ENCODE measurements at regions not wholly inside any gene's neighbourhood (a gene's known extent, or its start where the extent isn't known, plus 50 kb on each side); places are given as distances from the start of the nearest gene placed in this dataset.

DNA sequence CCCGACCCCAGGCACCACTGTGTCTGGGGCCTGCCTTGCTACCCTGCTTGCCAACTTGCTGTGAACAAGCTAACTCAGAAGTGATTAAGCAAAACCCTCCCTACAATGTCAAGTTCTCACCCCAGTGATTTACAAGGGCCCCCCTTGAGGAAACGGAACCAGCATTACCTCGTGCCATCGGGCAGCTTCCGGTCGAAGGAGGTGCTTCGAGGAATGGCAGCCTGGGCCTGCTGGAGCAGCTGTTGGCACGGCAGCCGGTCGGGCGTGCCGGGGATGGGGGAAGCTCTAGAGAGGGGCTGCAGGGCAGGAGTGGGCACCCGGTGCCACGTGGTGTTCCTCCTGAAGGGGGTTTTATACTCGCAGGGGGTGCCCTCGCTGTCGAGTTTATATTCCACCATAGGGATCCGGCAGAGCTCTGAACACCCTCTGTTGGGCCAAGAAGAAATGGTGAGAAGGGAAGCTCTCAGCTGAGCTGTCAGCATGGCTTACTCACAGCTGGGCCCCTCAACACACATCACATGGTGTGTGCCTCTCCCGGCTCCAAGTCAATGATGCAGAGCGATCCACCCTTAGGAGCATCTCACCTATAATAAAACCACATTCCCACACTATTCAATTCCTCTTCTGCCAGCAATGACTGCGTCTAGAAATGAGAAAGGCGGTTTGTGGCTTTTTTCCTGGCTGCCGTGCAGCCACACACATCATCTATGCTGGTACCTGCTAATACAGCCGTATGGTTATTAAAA is 184.4 kb downstream of the SIPA1L2 start:
- DNase-seq (ENCODE audit: low read depth in 2 of 2): no peak

DNA sequence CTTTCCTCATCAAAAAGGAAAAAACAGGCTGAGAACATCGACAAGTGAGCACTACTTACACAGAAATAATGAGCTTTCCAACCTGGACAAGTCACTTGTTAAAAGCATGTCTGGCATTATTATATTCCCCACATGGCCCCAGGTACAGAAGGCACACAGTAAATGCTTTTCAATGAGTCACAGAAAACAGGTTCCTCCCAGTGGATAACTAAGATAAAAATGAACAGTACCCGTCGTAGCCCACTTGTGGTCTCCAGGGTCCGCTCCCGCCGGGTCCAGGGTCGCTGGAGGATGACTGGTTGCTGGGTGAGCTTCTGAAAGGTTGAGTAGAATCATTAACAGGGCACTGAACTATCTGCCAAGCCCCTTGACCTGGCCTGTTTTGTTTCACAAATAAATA is 186.6 kb downstream of the SIPA1L2 start:
- DNase-seq (ENCODE audit: low read depth in 2 of 2): no peak

DNA sequence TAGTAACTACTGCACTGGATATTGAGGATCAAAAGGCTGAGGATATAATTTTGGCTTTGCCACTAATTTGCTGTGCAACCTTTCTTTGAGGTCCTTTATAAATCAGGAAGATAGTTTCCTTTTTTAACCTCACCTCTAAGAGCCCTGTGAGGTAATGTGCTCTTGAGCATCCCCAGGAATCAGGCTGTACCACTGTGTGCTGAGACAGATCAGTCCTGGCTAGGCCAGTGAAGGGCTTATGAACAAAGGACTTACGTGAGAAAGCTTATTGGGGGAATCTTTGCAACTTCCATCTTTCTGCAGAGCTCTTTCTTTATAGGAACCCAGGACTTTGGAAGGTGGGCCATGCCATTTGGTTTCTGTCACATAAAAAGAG is 188.9 kb downstream of the SIPA1L2 start:
- DNase-seq (ENCODE audit: low read depth in 2 of 2): no peak

DNA sequence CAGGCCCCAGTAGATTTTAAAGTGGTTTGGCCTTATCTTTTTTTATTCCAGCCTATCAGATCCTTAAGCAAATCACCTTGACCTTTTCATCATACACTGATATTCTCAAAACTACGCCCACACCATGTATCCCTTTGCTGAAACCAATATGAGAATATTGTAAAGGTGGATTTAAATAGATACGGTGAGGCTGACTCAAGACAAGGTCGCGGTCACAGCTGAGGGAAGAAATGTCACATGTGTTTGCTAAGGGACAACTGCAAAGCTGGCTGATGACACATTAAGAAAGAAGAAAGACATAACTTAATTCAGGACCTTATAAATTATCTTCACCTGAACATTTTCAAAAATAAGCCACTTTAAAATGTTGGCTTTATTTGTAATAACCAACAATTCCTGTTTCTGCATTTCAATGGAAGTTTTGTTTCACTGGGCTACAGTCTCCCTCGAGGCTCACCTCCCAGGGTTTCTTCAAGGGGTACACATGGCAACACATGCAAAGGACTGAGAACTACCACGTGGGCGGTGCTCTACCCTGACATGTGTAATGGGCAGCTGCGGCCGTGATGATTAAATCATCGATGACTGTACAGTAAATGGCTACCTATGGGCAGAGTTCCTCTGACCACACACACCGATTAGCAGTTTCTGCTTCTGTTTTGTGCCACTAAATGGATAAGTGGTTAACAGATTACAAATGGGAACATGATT is 189.5 kb downstream of the SIPA1L2 start:
- DNase-seq (ENCODE audit: low read depth in 2 of 2): no peak

DNA sequence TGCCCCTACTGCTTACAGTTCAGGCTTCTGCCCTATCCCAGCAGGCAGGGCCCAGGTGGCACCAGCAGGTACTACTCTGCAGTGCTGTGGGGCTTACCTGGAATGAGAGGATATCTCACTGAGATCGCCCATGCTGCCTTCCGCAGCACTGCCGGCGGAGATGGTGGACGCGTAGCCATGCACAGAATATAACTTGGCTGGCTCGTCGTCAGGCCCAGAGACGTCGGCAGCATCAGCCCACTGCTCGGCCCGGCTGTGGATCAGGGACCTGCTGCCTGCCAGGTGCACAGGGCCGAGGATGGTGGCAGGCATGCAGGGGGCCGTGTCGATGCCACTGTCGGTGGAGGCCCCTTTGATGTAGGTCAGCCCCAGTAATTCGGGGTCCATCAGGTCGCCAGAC is 190.9 kb downstream of the SIPA1L2 start:
- no peak for DNase-seq (ENCODE audit: low read depth in 2 of 2)

DNA sequence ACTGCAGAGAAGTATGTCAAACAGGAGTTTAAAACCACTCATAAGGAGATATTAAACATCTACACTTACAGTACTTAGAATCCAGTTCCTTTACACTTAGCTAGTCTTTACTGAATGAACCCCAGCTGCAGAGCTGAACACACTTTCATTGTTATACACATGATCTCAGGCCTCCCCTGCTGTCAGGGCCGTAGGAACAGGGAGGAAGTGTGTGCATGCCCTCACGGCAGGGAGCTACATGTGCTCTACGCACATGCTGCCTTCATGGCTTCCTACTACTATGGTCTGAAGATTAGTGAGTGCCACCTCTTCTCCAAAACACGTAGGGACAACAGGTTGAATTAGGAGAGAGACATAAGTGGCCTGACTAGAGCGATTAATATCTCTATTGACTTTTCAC is 191.5 kb downstream of the SIPA1L2 start:
- DNase-seq (ENCODE audit: low read depth in 2 of 2): no peak

DNA sequence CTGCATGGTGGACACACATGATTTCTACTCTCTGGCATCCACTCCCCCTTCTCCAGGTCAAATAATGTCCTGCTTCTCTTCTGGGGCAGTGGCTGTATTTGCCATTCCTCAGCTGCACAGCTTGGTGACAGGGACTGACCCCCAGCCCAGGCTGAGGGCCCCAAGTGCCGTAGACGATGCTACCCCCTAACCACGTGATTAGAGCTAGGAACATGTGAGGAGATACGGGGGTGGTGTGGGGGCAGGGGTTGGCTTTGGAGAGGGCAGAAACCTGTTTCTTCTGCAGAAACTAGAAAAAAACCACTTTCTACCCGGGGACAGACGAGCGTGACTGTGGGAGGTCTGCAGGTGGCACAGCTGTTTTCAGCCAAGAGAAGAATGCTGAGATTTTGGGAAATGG is 192.4 kb downstream of the SIPA1L2 start:
- no peak for DNase-seq (ENCODE audit: low read depth in 2 of 2)

DNA sequence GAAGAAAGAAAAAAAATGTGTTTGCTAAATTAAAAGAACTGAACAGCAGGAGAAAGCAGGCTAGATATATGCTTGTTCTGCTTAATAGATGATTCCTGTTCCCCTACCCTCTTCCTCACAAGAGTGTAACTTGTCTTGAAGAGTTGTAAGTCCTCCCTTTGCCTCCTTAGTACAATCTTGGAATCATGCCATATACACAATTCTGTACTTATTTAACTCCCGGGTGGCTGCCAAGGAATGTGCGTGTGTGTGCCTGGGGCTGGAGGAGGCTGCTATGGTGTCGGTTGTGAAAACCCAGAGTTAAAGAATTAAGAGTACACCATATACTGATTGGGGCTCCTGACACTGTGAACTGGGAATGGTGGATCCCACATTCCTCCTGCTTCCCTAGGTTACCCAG is 194.2 kb downstream of the SIPA1L2 start:
- DNase-seq (ENCODE audit: low read depth in 2 of 2): no peak

DNA sequence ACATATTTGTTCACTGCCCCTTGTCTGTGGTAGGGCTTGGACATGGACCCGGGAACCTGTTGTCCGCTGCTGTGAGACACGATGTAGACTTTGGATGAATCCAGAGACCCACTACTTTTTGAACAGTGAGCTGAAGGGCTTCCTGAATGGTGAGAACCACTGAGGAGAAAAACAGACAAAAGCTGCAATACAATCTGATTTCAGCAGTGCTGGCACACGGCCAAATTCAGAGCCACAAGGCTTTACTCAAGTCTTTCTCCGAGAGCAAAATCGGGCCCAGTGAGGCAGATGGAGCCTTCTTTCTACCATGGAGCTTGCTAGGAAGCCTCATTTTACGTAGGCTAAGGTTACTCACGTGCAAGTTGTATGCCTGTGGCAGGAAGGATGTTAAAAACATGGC is 197.6 kb downstream of the SIPA1L2 start:
- DNase-seq (ENCODE audit: low read depth in 2 of 2): no peak

DNA sequence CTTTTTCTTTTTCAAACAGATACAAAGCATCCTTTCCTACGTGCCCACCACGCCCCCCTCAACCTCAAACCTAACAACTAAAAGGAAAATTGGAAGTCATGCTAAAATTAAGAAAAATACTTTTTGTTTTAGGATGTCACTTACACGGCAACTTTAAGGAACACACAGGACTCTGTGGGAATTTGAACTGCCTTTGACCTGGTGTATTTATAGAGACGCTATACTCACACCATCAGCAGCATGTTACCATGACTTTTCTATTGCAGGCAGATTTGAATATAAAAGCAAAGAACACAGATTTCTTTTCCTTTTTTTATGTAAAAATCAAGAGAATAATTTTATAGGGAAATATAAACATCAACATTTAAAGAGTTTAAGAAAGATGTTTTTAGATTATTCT is 198.2 kb downstream of the SIPA1L2 start:
- no peak for DNase-seq (ENCODE audit: low read depth in 2 of 2)

DNA sequence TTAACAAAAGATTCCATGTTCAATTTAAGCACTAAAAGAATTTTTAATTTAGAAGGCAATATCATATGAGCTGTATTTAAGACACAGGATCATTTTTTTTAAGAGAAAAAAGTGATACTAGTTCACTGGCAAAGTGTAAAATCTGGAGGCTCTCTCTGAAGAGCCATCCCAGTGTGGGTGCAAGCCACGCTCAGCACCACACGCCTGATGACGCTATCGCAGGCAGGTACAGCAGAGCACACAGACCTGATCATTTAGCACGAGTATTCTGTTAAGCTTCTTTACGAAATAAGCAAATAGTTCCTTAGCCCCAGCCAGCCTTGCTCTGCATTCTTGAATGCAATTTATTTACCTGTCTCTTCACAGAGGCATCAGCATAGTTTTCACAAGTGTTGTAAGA is 198.6 kb downstream of the SIPA1L2 start:
- DNase-seq (ENCODE audit: low read depth in 2 of 2): no peak

DNA sequence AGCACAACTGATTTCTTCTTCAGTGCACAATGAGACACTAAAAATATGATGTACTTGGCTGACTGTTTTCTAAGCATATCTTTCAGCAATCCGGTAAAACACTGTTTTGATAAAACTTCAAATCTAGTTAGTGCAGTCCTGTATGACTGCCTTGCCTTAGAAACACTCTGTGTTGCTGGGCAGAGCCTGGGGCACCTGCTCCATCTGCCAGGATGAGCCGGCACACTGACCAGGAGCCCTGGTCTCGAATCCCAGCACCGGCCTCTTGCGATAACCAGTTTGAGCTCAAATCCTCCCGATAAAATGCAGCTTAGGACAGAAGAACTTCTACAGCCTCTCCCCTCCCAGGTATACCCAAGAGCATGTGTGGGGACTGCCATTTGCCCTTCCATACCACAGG is 199.5 kb downstream of the SIPA1L2 start:
- DNase-seq (ENCODE audit: low read depth in 2 of 2): no peak

DNA sequence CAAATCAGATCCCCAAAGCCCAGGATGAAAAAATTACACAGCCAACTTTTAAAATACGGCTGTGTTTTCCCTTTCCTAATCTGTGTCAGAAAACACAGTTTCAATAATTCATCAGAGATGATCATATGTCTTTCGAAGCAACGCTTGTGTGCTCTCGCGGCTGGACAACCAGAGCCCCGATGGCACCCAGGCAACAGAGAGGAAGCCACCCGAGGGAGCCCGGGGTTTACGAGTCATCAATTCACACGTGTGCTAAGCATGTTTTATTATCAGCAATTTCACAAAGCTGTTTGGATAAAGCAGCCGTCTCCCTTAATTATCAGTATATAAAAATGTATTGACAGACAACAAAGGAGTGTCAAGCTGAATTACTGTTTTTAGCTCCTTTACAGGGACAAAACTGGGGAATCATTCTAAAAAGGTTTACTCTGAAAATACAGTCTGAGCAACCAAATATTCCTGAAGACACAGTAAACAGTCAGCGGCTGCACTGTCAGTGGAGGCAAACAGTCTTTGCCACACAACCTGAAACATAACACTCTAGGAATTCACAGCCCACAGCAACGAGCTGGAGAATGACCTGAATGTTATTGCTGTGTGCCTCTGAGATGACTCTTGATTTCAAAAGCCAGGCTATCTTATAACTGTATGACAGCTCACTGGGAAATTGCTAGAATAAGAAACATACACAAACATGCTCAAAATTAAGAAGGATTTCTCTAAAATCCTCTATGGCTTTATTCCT is 201.0 kb downstream of the SIPA1L2 start:
- no peak for DNase-seq (ENCODE audit: low read depth in 2 of 2)

DNA sequence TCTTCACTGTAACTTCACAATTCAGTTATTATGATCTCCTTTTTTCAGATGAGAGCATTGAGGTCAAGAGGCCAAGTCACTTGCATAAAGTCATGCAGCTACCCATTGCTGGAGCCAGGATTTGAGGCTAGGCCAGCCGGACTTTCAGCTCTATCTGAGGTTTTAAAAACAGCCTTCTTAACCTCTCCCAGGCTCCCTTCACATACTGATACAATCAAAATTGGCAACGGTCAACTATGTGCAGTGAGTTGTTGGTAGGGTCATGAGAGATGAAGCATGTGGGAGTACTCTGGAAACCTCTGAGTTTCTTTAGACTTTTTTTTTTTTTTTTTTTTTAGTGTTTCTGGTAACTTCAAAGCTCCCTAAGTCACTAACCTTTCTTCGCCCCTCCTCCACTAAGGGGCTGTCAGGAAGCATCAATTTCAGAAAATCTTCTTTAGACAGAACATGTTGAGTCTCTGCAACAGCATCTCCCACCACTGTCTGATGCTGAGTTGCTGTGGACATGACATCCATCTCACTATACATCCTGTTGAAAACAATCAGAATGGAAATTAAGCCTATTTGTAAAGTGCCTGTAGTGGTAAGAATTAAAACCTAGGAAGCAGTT is 201.8 kb downstream of the SIPA1L2 start:
- no peak for DNase-seq (ENCODE audit: low read depth in 2 of 2)

DNA sequence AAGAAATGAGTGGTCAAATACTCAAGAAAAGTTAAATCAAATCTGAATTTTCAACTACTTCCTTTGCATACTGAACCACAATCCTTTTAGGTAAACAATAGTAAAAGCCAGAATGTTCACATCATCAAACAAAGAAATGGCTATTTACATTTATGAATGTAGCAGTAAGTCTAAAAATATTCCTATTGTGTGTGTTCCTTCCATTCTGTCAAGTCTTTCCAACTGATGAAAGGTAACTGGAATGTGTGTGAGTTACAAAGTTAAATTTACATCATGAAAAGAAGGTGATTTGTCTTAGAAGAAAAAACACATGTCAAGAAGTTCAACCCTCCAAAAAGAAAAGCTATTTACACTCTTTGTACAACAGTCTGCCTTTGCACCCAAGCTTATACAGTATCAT is 203.1 kb downstream of the SIPA1L2 start:
- DNase-seq (ENCODE audit: low read depth in 2 of 2): no peak

DNA sequence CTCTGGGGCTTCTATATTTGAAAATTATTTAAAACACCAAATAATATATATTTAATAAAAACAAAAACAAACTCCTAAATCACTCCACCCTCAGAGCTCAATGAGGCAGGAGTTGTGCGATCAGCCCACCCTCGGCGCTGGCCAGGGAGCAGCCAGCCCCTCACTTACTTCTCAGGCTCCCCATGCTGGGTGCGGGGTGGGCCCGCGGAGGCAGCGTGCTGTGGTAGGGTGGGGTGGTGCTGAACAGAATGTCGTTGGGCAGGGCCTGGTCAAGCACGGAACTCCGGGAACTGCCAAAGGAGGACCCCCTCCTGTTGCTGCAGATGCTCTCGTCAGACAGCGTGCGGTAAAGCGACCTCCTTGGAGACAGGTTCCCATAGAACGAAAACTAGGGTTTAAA is 204.5 kb downstream of the SIPA1L2 start:
- no peak for DNase-seq (ENCODE audit: low read depth in 2 of 2)

DNA sequence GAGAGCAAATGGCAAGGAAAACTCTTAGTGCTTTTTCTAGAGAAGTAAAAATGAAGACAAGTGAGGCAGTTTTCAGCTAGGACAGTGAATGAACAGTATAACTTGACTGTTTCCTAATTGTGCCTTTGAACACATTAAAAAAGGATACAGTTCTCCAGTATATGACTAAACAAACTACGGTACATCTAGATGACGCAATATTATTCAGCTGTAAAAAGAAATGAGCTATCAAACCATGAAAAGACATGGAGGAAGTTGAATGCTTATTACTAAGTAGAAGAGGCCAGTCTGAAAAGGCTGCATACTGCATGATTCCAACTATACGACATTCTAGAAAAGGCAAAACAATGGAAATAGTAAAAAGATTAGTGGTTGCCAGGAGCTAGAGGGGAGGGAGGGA is 206.3 kb downstream of the SIPA1L2 start:
- DNase-seq (ENCODE audit: low read depth in 2 of 2): no peak

DNA sequence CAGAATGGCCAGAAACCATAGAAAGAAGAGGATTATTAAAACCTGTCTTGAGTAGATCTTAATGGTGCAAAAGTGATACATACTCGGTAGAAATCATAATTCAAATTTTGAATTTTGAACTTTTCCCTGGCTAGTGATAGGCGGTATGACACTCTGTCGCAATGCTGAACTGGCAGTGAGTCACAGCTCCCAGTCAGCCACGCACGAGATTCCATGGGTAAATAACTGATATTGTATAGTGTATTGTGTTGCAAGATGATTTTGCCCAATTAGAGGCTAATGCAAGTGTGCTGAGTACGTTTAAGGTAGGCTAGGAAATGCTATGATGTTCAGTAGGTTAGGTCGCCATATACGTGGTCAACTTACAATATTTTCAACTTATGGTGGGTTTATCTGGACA is 207.0 kb downstream of the SIPA1L2 start:
- no peak for DNase-seq (ENCODE audit: low read depth in 2 of 2)

DNA sequence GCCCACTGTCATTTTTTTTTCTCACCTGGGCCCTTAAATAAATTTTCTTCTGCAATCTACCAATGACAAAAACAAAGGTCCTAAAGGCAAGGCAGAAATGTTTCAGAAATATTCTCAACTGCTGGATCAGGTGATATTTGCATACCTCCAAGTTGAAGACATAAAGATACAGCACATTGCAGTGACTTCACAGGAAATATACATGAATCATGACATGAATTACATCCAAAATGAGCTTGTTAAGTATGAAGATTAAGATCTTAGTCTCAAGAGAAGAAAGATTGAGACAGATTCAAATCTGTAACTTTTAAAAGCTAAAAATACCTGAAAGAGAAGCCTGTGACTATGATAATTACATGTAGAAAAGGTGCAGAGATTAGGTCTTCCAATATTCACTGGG is 207.8 kb downstream of the SIPA1L2 start:
- no peak for DNase-seq (ENCODE audit: low read depth in 2 of 2)

DNA sequence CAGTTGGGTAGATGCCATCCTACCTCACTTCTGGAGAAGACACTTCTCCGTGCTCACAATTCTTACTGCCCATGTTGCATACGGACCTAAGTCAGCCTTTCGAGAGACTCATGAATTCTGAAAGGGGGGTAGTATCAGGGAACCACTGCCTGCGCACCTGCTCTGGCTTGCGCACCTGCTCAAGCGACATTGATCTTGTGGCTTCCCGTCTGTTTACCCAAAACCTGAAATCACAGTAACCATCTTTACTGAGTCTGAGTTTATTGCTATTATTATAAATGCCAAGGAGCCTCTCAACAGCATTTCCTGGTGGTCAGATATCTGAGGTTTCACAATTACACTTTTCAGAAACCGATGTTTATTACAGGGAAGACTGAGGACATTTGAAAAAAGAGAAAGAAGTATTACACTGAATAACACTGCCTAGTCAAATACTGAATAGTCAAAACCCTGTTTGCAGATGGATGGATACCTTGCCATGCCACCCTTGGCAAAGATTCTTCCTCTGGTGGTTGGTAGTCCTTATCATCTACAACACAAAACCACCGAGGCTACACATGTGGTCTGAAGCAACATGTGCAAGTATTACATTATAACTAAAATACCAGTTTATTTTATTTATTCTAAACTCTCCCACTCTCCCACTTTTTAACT is 208.7 kb downstream of the SIPA1L2 start:
- no peak for DNase-seq (ENCODE audit: low read depth in 2 of 2)

DNA sequence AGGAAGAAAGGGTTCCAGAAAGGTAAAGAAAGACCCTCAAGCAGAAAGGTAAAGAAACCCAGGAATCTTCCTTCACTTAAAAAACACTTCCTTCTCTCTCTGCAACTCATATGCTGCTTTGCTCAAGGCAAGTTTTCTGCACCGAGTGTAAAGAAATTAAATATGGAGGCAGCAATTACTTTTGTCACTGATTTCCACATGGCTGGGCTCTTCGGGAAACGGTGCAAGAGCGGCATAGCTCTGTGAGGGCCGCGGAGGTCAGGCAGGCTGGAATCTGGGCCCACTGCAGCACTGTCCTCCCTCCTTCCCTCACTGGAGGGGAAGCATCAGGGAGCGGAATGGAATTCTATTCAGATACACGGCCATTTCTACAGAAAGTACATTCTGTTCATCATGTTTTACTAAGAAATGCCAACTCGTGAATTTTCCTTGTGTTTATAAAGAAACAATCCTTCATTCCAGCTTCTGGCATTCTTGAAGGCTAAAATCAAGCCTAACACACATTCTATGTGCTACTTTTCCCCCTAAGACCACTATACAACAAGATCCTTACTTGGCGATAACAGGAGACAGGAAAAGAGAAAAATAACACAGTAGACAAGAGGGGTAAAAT is 212.2 kb downstream of the SIPA1L2 start:
- DNase-seq (ENCODE audit: low read depth in 2 of 2): no peak
